SH-SY5Y (cell line): ENCODE measurements at regions not wholly inside any gene's neighbourhood (a gene's known extent, or its start where the extent isn't known, plus 50 kb on each side); places are given as distances from the start of the nearest gene placed in this dataset.

Source experiments
- GATA2 ChIP-seq: IDR thresholded peaks from 2 replicates; pipeline ENCODE4 v1.6.1; 2011; ENCODE audit warnings: mild to moderate bottlenecking, low read depth, low read length
- GATA3 ChIP-seq: IDR thresholded peaks from 2 replicates; pipeline ENCODE4 v1.6.1; 2011; ENCODE audit warnings: low read depth, mild to moderate bottlenecking, low read length, moderate library complexity

DNA sequence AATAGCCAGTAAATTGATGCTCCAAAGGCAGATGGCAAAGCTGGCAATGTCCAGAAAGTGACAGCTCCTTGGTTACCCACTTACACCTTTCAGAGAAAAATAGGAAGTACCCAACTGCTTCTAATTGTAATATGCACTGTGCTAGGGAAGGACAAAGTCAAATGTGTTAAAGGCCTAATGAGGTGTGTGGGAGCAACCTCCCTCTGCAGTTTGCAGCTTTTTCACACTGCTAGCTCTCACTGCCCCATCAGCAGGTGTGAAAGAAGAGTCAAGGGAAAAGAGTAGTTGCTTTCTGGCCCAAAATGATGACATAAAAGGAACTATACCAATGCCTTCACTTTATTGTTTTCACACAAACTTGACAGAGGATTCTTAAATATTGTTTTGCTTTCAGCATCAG, 284.1 kb upstream of the SETBP1 start:
- no peak for TF ChIP-seq GATA2
- no peak for TF ChIP-seq GATA3
